SK-N-DZ (cell line): ENCODE measurements at regions not wholly inside any gene's neighbourhood (a gene's known extent, or its start where the extent isn't known, plus 50 kb on each side); places are given as distances from the start of the nearest gene placed in this dataset.

Experiments used
- DNase-seq: peaks from one replicate; pipeline ENCODE4 v3.0.0-alpha.2; 2015; ENCODE audit warnings: low spot score

GRCh38 chr15:69812861-69813261 is 284.9 kb downstream of the TLE3 start:
- DNase-seq = no peak

GRCh38 chr15:69813881-69814280 is 283.8 kb downstream of the TLE3 start:
- DNase-seq = no peak

DNA sequence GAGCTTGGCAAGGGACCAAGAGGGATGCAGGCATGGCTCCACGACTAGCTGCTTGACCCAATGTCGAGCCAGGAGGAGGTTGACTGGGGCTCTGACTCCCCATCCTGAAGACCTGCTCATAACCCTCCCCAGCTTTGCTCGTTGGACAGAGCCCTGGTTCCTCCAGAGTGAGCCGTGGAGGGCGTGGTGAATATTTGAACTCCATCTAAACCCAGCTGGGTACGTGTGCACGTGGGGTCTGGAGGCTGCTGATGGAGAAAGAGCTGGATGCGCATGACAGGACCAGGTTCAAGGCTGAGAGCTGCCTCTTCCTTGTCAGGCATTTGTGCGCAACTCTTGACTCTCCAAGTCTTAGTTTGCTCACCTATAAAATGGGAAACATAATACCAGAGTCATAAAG is 282.8 kb downstream of the TLE3 start:
- no peak for DNase-seq

DNA sequence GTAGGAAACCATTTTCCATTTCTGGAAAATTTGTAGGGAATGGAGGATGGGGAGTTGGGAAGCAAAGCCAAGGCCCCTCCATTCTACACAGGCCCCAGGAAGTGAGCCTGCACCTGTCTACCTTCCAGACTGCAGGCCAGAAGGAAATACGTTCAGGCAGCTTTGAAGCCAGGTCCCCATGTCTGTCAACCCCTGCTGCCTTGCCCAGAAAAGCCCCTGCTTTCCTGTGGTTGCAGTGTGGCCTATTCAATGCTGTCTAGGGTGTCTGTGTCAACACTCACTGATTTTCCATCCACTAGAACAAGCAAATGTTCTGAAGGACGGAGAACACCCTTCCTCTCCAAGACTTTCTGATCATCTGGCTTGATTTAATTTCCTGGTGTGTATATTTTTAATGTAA is 281.9 kb downstream of the TLE3 start:
- DNase-seq = no peak

DNA sequence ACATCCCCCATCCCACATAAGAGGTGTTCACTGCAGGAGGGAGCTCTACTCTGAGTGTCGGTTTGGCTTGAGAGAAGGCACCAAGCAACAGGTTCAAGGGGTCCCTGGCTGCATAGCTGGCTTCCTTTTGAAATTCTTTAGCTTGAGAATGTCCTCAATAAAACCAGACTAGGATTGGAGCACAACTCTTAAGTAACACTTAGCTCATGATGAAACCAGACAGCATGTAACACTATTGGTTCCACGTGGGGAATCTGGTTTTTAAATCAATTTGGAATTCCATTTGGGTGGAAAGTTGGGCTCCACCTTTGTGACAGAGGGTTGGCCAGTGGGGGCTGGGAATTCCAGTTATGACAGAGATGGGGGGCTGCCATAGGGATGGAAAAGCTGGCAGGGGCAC is 281.2 kb downstream of the TLE3 start:
- DNase-seq = no peak

- DNase-seq = no peak
These were observed 279.2 kb downstream of the TLE3 start for GRCh38 chr15:69818529-69818928.

- DNase-seq = no peak
These were observed 278.3 kb downstream of the TLE3 start for GRCh38 chr15:69819371-69819770.

GRCh38 chr15:69820819-69821218 is 276.9 kb downstream of the TLE3 start:
- no peak for DNase-seq

DNA sequence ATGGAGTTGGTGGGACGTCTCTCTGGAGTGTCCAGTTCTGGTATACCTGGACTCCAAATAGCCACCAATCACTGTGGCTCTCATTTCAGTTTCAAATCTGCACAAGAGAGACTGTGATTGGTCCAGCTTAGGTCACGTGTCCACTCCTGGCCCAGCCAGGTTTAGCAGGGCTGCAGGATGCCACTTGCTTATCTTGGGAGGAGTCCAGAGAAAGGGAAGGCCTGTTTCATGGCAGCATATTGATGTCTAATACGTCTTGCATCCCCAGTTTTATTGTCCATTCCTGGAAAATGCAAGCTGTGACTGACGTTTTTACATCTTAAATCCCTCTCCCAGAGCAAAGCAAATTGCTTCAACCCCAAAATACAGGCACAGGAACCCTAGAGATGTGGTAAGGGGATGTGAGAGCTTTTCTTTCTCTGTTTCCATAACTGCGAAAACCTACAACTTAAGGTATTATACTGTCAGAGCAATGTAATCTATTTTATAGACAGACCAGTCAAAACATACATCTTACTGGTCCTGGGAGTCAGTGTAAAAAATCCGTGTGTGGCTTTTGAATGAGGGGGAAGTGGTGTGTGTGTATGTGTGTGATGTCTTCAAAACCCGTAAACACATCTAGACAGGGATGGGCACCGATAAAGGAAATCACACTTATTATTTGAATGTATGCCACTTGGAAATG is 274.4 kb downstream of the TLE3 start:
- peak; percentile 71 for DNase-seq

- DNase-seq = peak; percentile 55
These were observed 273.4 kb downstream of the TLE3 start for GRCh38 chr15:69824075-69824876.

DNA sequence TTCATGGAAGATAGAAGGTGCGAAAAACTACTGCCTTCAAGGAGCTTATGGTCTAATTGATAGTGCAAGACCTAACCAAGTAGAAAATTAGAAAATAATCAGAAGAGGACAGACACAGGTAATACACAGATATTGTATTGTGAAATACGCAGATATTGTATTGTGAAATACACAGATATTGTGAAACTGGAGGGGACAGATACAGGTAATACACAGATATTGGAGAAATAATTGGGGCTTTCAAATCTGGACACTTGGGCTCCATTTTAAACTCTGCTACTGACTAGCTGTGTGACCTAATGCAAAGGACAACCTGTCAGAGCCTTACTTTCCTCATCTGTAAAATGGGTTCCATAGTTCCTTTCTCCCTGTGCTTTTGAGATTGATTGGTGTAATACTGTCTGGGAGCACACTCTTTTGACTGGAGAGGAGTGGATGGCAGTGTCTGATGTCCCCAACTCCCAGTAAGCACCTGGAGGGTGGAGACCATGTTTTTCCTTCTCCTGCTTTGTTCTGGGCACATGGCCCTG is 272.8 kb downstream of the TLE3 start:
- DNase-seq = no peak

DNA sequence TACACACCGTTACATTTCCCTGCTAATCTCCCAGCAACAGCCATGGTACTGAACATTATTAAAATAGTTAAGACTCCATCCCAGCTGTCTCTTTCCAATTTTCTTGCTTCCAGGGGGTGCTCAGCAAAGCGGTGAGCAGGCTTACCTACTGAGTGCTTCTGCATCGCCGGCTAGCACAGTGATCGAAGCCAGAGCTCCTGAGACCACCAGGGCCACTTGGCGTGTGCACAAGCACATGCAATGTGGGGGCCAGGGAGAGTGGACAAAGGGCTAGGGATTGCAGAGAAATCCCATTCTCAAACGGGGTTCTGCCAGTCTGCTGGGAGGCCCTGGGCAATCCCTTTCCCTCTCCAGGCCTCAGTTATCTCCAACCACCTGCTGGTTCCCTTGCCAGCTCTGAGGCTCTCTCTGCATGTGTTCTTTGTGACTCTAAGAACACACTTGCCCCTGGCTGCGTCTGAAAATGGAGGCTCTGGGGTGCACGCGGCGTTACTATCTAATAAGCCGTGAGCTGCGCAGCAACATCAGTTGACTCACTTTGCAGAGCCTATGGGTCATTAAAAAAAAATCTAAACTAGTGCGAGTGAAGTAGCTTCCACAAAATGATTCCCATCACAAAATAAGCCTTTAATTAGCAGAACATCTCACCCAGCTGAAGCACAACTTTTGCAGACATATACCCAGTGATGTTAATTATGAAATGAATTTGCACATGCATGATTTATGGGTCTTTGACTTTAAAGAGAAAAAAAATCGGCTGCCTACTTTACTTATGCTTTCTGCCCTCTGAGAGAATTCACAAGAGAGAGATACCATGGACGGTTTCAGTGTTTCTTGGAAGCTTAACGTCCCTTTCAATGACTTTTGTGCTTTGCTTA is 271.5 kb downstream of the TLE3 start:
- DNase-seq = no peak

DNA sequence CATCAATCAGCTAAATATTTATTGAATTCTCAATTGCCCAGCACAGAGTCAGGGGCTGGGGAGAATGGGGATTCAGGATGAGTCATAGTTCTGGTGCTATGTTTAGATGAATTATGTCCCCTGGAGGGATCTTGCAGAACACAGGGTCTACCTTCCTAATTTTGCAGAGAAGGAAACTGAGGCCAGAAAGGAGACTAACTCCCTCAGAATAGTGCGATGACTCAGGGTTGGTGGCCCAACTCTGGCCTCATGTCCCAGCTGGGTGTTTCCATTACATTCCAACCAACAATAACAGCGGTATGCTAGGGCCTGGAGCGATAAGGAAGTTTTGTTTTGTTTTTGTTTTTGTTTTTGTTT is 270.9 kb downstream of the TLE3 start:
- no peak for DNase-seq

DNA sequence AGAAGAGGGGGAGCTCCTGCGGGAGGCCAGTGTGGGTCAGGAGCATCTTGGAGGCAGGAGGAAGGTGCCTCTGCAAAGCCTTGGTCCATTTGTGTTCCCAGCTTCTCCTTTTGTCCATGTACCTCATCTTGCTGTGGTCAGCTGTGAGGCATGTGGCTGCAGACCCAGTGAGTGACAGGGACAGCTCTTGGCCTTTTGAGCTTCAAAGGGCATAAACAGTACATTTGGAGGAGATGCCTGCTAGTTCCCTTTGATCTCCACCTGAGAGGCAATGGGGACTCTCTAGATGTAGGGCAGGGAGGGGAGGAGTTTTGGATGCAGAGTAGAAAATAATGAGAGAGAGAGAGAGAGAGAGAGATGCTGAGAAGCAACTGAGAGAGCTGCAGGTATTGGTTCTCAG is 270.0 kb downstream of the TLE3 start:
- no peak for DNase-seq

- DNase-seq = peak; percentile 93
These were observed 269.4 kb downstream of the TLE3 start for GRCh38 chr15:69828181-69828828.

- no peak for DNase-seq
These were observed 267.7 kb downstream of the TLE3 start for GRCh38 chr15:69829974-69830373.

DNA sequence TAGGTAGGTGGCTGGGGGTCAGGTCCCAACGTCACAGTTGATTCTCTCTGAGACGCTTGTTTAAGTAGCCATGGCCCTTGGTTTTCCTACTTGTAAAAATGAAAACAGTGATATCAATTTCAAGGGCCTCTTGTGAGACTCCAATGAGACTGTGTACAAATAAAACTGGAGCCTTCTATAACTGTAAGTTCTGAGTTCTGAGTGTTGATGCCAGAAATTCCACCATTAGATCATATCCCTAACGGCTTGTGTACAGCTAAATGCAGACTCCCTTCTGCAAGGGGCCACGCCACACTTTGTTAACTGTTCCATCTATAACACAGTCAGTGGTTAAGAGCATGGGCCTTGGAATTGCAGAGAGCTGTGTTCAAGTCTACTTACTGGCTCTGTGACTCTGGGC is 267.3 kb downstream of the TLE3 start:
- DNase-seq = no peak

DNA sequence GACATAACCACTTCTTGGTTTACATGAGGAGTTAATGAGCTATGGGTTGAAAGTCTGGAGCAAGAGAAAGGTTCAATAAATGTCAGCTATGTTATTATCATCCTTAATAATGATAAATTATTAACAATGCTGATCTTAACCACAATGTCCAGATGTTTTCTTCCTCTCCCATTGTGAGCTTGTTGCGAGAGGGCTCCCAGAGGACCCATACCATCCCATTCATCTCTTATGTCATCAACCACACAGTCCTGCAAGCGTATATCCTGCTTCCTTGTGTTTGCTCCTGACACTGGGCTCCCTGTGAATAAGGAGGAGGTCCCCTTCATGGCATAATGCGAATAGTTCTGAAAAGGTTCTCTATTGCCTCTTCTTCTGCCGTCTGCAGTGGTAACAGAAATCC is 266.8 kb downstream of the TLE3 start:
- DNase-seq = no peak

DNA sequence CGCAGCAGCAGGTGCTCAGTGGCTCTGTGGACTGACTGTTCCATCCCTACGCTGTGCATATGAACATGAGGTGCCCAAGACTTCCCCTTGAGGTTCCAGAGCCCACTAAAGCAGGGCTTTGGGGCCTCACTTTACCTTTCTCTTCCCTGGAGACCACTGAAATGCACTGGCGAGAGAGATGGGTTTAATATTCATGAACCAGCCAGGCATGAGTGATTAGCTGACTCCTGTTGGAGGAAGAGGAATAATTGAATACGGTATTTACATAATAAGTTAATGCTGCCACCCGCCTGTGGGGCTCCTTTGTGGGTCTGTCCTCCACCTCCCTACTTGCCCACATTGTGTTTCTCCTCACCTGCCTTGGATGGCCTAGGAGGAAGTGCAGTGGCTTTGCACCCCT is 263.4 kb downstream of the TLE3 start:
- DNase-seq = no peak

GRCh38 chr15:69834761-69835160 is 263.0 kb downstream of the TLE3 start:
- DNase-seq = no peak

GRCh38 chr15:69836048-69836447 is 261.7 kb downstream of the TLE3 start:
- no peak for DNase-seq
